Spleen (tissue), 11 donors: ENCODE measurements at regions not wholly inside any gene's neighbourhood (a gene's known extent, or its start where the extent isn't known, plus 50 kb on each side); places are given as distances from the start of the nearest gene placed in this dataset.

Source experiments
- DNase-seq: peaks from one replicate; pipeline ENCODE4 v3.0.0-alpha.2; 2020
- H3K27ac ChIP-seq, 8 donors: fragments of 200-600 bp; sonication (generic) in 7 of 8; 1 replicate in 4 of 8; 2 replicates in 4 of 8; pipeline versions ENCODE4 v1.5.0 to v1.8.0; 2016 to 2021; ENCODE audit warnings: inconsistent platforms in 4 of 8, mild to moderate bottlenecking in 4 of 8, moderate library complexity in 1 of 8
- H3K27me3 ChIP-seq, 7 donors: fragments of 200-600 bp; sonication (generic) in 6 of 7; replicated peaks in 1 of 7; 1 replicate in 4 of 7; 2 replicates in 3 of 7; pipeline versions ENCODE4 v1.5.0 to v1.8.0; 2016 to 2021; ENCODE audit warnings: inconsistent platforms in 3 of 7, mild to moderate bottlenecking in 1 of 7
- H3K36me3 ChIP-seq, 6 donors: fragments of 200-600 bp; sonication (generic) in 5 of 6; 1 replicate in 4 of 6; 2 replicates in 2 of 6; pipeline versions ENCODE4 v1.5.0 to v1.8.0; 2016 to 2021; ENCODE audit warnings: inconsistent platforms in 2 of 6
- H3K4me1 ChIP-seq, 6 donors: fragments of 200-600 bp; sonication (generic) in 5 of 6; 1 replicate in 3 of 6; 2 replicates in 3 of 6; pipeline versions ENCODE4 v1.5.0 to v1.8.0; 2016 to 2021; ENCODE audit warnings: inconsistent platforms in 3 of 6
- H3K4me3 ChIP-seq, 8 donors: fragments of 200-600 bp; sonication (generic) in 7 of 8; 1 replicate in 4 of 8; 2 replicates in 4 of 8; pipeline versions ENCODE4 v1.5.0 to v1.8.0; 2016 to 2021; ENCODE audit warnings: inconsistent platforms in 4 of 8, mild to moderate bottlenecking in 4 of 8, moderate library complexity in 2 of 8
- H3K9me3 ChIP-seq, 8 donors: fragments of 200-600 bp; sonication (generic) in 7 of 8; 1 replicate in 4 of 8; 2 replicates in 4 of 8; pipeline versions ENCODE4 v1.5.0 to v1.8.0; 2016 to 2021; ENCODE audit warnings: inconsistent platforms in 4 of 8
- CTCF ChIP-seq, 11 experiments: fragments of 200-600 bp in 7 of 11; fragments of 450-650 bp in 4 of 11; sonication (generic) in 4 of 11; IDR thresholded peaks in 8 of 11; conservative IDR thresholded peaks in 3 of 11; 1 replicate in 7 of 11; 2 replicates in 4 of 11; pipeline versions ENCODE4 v1.4.0 to v1.8.0; 2016 to 2021; ENCODE audit warnings: antibody characterized with exemption in 11 of 11, inconsistent platforms in 4 of 11, mild to moderate bottlenecking in 1 of 11
- POLR2A ChIP-seq, 3 donors: fragments of 450-650 bp; IDR thresholded peaks; one replicate each; pipeline ENCODE4 v1.5.1; 2017; ENCODE audit warnings: antibody characterized with exemption in 3 of 3, mild to moderate bottlenecking in 1 of 3
- POLR2AphosphoS5 ChIP-seq, 3 donors: sonication (generic); formaldehyde crosslinking; IDR thresholded peaks; one replicate each; pipeline ENCODE4 v1.5.1; 2017; ENCODE audit warnings: antibody characterized with exemption in 3 of 3
- whole genome bisulfite sequencing, 5 donors: extraction: QIAGEN DNeasy Blood & Tissue Kit in 3 of 5; methylation state at CpG; one replicate each; pipeline versions ENCODE4 v1.1.5 to v1.1.7; 2013 to 2018; 5-methylcytosine and 5-hydroxymethylcytosine counted together
- intact Hi-C: fragments of 100-400 bp; cut with DNase I; formaldehyde crosslinking; loops from one replicate; pipeline ENCODE4 v1.15.0; 2023; ENCODE audit warnings: low total_unique reads
- donor health status: healthy with polysubstance abuse.
- donor health status: DM: no; HTN: no; CAD: no; lungs with moderate emphysema.
- donor health status: DM: no; HTN: no; CAD: no.
- donor health status: Bipolar disorder and iron deficiency.
- donor health status: healthy.
- donor health status: DM: no; HTN: no; CAD: no.
- donor health status: DM: yes; HTN: yes; CAD: no.

- no peaks in the 10 kb centered on the region for H3K4me1 ChIP-seq
- intact Hi-C loops: no loop called here
- DNase-seq: no peak
- no peaks in the 10 kb centered on the region for H3K36me3 ChIP-seq
- H3K27ac ChIP-seq: no peak overlapping the region
- no peak overlapping the region for H3K4me3 ChIP-seq
- TF ChIP-seq CTCF (IDR thresholded peaks at IDR 0.05 in 8 of 11, conservative IDR thresholded peaks at IDR 0.05 in 3 of 11) (no peak), POLR2A (IDR thresholded peaks at IDR 0.05) (no peak), POLR2AphosphoS5 (IDR thresholded peaks at IDR 0.05) (no peak)
- H3K9me3 ChIP-seq: peaks cover 0 to 35% (median 8%) of the 10 kb centered on the region in 8 donors
- peaks cover 0 to 9% (median 0%) of the 10 kb centered on the region in 7 donors for H3K27me3 ChIP-seq
- WGBS, 5 donors: 57 to 63% (median 60%) methylated on average over 3 of the region's 3 CpGs
Measured at GRCh38 chr12:130078852-130079251, 83.4 kb upstream of the FZD10 start.

- no peak for DNase-seq
- no peak overlapping the region for H3K27ac ChIP-seq
- H3K9me3 ChIP-seq: peaks cover 0 to 35% (median 8%) of the 10 kb centered on the region in 8 donors
- 68 to 79% (median 76%) methylated on average over 7 of the region's 7 CpGs for WGBS, 5 donors
- no peaks in the 10 kb centered on the region for H3K4me1 ChIP-seq
- no peak overlapping the region for H3K4me3 ChIP-seq
- peaks cover 0 to 9% (median 0%) of the 10 kb centered on the region in 7 donors for H3K27me3 ChIP-seq
- no peak for TF ChIP-seq CTCF (IDR thresholded peaks at IDR 0.05 in 8 of 11, conservative IDR thresholded peaks at IDR 0.05 in 3 of 11)
- TF ChIP-seq POLR2A (IDR thresholded peaks at IDR 0.05): no peak
- no peak for TF ChIP-seq POLR2AphosphoS5 (IDR thresholded peaks at IDR 0.05)
- no peaks in the 10 kb centered on the region for H3K36me3 ChIP-seq
- intact Hi-C loops: no loop called here
Measured at GRCh38 chr12:130079279-130079678, 83.0 kb upstream of the FZD10 start.

GRCh38 chr12:130080205-130080604 is 82.1 kb upstream of the FZD10 start:
- Histone ChIP-seq H3K4me3 (no peak overlapping the region), H3K27ac (no peak overlapping the region), H3K9me3 (peaks cover 0 to 35% (median 8%) of the 10 kb centered on the region in 8 donors), H3K27me3 (peaks cover 0 to 7% (median 0%) of the 10 kb centered on the region in 7 donors), H3K36me3 (no peaks in the 10 kb centered on the region), H3K4me1 (no peaks in the 10 kb centered on the region)
- DNase-seq: no peak
- 65 to 88% (median 77%) methylated on average over 6 of the region's 6 CpGs for WGBS, 5 donors
- TF ChIP-seq CTCF (IDR thresholded peaks at IDR 0.05 in 8 of 11, conservative IDR thresholded peaks at IDR 0.05 in 3 of 11) (no peak), POLR2AphosphoS5 (IDR thresholded peaks at IDR 0.05) (no peak), POLR2A (IDR thresholded peaks at IDR 0.05) (no peak)
- intact Hi-C loops: no loop called here

- no peaks in the 10 kb centered on the region for H3K4me1 ChIP-seq
- intact Hi-C loops: no loop called here
- TF ChIP-seq POLR2A (IDR thresholded peaks at IDR 0.05) (no peak), POLR2AphosphoS5 (IDR thresholded peaks at IDR 0.05) (no peak), CTCF (IDR thresholded peaks at IDR 0.05 in 8 of 11, conservative IDR thresholded peaks at IDR 0.05 in 3 of 11) (no peak)
- 44 to 53% (median 47%) methylated on average over 13 of the region's 13 CpGs for whole genome bisulfite sequencing, 5 donors
- H3K9me3 ChIP-seq: peaks cover 0 to 26% (median 8%) of the 10 kb centered on the region in 8 donors
- H3K36me3 ChIP-seq: no peaks in the 10 kb centered on the region
- no peak for DNase-seq
- H3K27ac ChIP-seq: no peak overlapping the region
- H3K4me3 ChIP-seq: no peak overlapping the region
- H3K27me3 ChIP-seq: peaks cover 0 to 17% (median 0%) of the 10 kb centered on the region in 7 donors
Measured at GRCh38 chr12:130081117-130081805, 81.0 kb upstream of the FZD10 start.
